ENCODE measurements at regions not wholly inside any gene's neighbourhood (a gene's known extent, or its start where the extent isn't known, plus 50 kb on each side); places are given as distances from the start of the nearest gene placed in this dataset.

DNA sequence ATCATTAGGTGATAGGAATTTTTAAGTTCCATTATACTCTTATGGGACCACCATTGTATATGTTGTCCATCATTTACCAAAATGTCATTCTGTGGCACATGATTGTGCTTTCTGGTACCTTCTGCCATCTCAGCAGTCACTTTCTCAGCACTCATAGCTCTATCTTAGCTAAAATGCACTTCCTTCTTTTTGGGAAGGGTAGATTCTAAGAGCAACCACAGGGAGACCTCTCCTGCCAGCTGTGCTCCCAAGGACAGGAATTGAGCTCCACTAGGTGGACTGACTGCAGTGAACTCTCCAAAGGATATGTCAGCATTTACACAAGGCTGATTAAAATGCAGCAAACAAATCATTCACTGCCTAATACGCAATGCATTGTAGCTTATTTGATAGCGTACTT lies 91.8 kb upstream of the OBI1 start:
- DNase-seq (no peak), ATAC-seq (no peak)
- Histone ChIP-seq H3K4me1 (no peaks in the 10 kb centered on the region), H3K27me3 (no peaks in the 10 kb centered on the region), H3K27ac (no peak overlapping the region), H3K36me3 (replicated peaks in 1 of 2; ENCODE audit: insufficient read depth in 1 of 2, low read depth in 2 of 2) (no peaks in the 10 kb centered on the region), H3K4me3 (no peak overlapping the region), H3K9me3 (no peaks in the 10 kb centered on the region)
- intact Hi-C loops (cut with DNase I) = no loop called here
- 60 to 77% methylated on average over 2 of the region's 2 CpGs for WGBS, 2 donors
- TF ChIP-seq CTCF (IDR thresholded peaks at IDR 0.05) (no peak), POLR2A (IDR thresholded peaks at IDR 0.05) (no peak)

DNA sequence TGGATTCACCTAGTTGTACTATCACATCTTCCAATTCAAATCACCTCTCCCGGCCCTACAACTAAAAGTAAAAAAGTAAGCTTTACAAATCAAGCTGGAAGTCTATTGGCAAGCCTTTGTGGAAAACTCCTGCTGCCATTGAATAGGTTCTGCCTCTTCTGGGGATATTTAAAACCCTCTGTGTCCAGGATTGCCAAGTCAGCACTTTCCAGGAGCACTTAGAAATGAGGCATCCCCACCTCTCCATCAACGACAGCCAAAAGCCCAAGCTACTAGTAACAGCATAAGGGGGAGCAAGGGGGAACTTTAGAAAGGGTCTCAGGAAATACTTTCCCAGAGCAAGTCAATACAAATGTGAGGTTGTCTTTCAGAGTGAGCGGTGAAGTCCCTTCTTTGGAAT lies 85.0 kb upstream of the OBI1 start:
- H3K4me1 ChIP-seq = no peaks in the 10 kb centered on the region
- WGBS, 2 donors = 54 to 56% methylated on average over 3 of the region's 3 CpGs
- intact Hi-C loops (cut with DNase I) = no loop called here
- ATAC-seq (no peak), DNase-seq (no peak)
- no peaks in the 10 kb centered on the region for H3K27me3 ChIP-seq
- H3K36me3 ChIP-seq (replicated peaks in 1 of 2; ENCODE audit: insufficient read depth in 1 of 2, low read depth in 2 of 2) = no peaks in the 10 kb centered on the region
- TF ChIP-seq POLR2A (IDR thresholded peaks at IDR 0.05) (no peak), CTCF (IDR thresholded peaks at IDR 0.05) (no peak)
- no peak overlapping the region for H3K27ac ChIP-seq
- H3K9me3 ChIP-seq = no peaks in the 10 kb centered on the region
- H3K4me3 ChIP-seq = no peak overlapping the region

DNA sequence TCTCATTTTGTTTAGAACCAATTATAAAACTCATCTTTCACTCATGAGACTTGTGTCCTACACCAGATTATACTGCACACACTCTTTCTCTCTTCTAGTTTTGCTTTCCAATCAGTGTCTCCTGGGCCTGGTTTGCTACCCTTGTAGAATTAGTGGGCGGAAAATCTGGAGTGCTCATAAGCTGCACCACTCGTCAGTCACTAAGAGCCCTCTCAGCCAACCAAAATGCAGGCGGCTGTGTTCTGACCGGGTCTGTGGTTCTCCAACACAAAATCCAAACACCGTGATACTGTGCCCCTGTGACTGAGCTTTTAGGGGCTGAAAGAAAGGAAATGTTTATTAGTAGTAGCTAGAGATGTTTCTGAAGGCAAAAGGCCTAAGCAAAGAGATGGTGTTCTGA lies 83.7 kb upstream of the OBI1 start:
- TF ChIP-seq CTCF (IDR thresholded peaks at IDR 0.05) = no peak
- no peak for TF ChIP-seq POLR2A (IDR thresholded peaks at IDR 0.05)
- no peaks in the 10 kb centered on the region for H3K4me1 ChIP-seq
- ATAC-seq (no peak), DNase-seq (no peak)
- H3K36me3 ChIP-seq (replicated peaks in 1 of 2; ENCODE audit: insufficient read depth in 1 of 2, low read depth in 2 of 2) = no peaks in the 10 kb centered on the region
- no peaks in the 10 kb centered on the region for H3K27me3 ChIP-seq
- 32 to 45% methylated on average over 5 of the region's 5 CpGs for WGBS, 2 donors
- H3K9me3 ChIP-seq = no peaks in the 10 kb centered on the region
- intact Hi-C loops (cut with DNase I) = no loop called here
- H3K27ac ChIP-seq = no peak overlapping the region
- no peak overlapping the region for H3K4me3 ChIP-seq

DNA sequence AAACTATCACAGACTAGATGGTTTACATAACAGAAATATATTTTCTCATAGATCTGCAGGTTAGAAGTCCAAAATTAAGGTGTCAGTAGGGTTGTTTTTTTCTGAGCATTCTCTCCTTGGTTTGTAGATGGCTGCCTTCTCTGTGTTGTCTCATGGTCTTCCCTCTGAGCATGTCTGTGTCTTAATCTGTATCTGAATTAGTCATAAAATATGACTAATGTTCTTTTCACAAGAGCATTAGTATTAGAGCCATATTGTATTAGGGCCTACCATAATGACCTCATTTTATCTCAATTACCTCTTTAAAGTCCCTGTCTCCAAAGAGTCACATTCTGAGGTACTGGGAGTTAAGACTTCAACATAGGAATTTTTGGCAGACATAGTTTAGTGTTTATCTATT lies 77.2 kb upstream of the OBI1 start:
- TF ChIP-seq POLR2A (IDR thresholded peaks at IDR 0.05) (no peak), CTCF (IDR thresholded peaks at IDR 0.05) (no peak)
- no peaks in the 10 kb centered on the region for H3K4me1 ChIP-seq
- H3K27ac ChIP-seq = no peak overlapping the region
- H3K4me3 ChIP-seq = no peak overlapping the region
- H3K36me3 ChIP-seq (replicated peaks in 1 of 2; ENCODE audit: insufficient read depth in 1 of 2, low read depth in 2 of 2) = no peaks in the 10 kb centered on the region
- no peaks in the 10 kb centered on the region for H3K27me3 ChIP-seq
- DNase-seq (no peak), ATAC-seq (no peak)
- intact Hi-C loops (cut with DNase I) = no loop called here
- H3K9me3 ChIP-seq = no peaks in the 10 kb centered on the region

GRCh38 chr13:78732445-78733017 lies 73.6 kb upstream of the OBI1 start:
- TF ChIP-seq POLR2A (IDR thresholded peaks at IDR 0.05) = no peak
- no peak for TF ChIP-seq CTCF (IDR thresholded peaks at IDR 0.05)
- DNase-seq (no peak), ATAC-seq (no peak)
- Histone ChIP-seq H3K4me3 (no peak overlapping the region), H3K4me1 (no peaks in the 10 kb centered on the region), H3K27ac (no peak overlapping the region), H3K36me3 (replicated peaks in 1 of 2; ENCODE audit: insufficient read depth in 1 of 2, low read depth in 2 of 2) (no peaks in the 10 kb centered on the region), H3K27me3 (no peaks in the 10 kb centered on the region), H3K9me3 (no peaks in the 10 kb centered on the region)
- 64 to 79% methylated on average over 1 of the region's 1 CpG for WGBS, 2 donors
- intact Hi-C loops (cut with DNase I) = no loop called here
